ENCODE measurements at regions not wholly inside any gene's neighbourhood (a gene's known extent, or its start where the extent isn't known, plus 50 kb on each side); places are given as distances from the start of the nearest gene placed in this dataset.

- TF ChIP-seq CTCF (IDR thresholded peaks at IDR 0.05; ENCODE audit: low read length) (no peak), EZH2 (optimal IDR thresholded peaks at IDR 0.05; ENCODE audit: low read depth, low read length) (no peak), EZH2phosphoT487 (IDR thresholded peaks at IDR 0.05; ENCODE audit: low read length) (no peak)
These were observed 205.6 kb downstream of the ALDH8A1 start for GRCh38 chr6:134744301-134744700.
